ENCODE measurements at regions not wholly inside any gene's neighbourhood (a gene's known extent, or its start where the extent isn't known, plus 50 kb on each side); places are given as distances from the start of the nearest gene placed in this dataset.
A peak's percentile ranks its signal among the peaks of the same experiment; 100 is the strongest.

DNA sequence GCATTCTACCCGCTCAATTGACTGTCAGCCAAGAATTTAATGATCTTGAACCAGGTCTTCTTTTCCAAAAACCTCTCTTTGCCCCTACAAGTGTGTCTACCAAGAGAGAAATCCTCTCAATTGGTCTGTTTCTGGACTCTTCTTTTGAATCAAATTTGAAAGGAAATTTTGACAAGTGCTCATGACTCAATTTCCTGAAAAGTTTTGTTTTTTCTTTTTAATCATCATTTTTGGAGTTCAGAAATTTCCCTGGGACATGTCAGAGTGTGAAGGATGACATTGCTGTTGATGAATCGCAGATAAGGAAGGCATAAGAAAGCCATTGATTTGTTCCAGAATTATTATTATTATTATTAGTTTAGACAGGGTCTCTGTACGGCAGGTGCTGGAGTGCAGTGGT is 88.2 kb upstream of the AKT3 start:
- no peak for DNase-seq (ENCODE audit: low read depth)
- no peak for TF ChIP-seq CTCF (conservative IDR thresholded peaks at IDR 0.05; ENCODE audit: low read length)
- no peak overlapping the region for H3K4me3 ChIP-seq (ENCODE audit: low read length)

GRCh38 chr1:243933495-243933894 is 83.5 kb upstream of the AKT3 start:
- no peak for TF ChIP-seq CTCF (conservative IDR thresholded peaks at IDR 0.05; ENCODE audit: low read length)
- H3K4me3 ChIP-seq (ENCODE audit: low read length), result no peak overlapping the region
- no peak for DNase-seq (ENCODE audit: low read depth)

- DNase-seq (ENCODE audit: low read depth), result no peak
- no peak overlapping the region for H3K4me3 ChIP-seq (ENCODE audit: low read length)
- TF ChIP-seq CTCF (conservative IDR thresholded peaks at IDR 0.05; ENCODE audit: low read length), result no peak
Observed at GRCh38 chr1:243931957-243932356, 81.9 kb upstream of the AKT3 start.

DNA sequence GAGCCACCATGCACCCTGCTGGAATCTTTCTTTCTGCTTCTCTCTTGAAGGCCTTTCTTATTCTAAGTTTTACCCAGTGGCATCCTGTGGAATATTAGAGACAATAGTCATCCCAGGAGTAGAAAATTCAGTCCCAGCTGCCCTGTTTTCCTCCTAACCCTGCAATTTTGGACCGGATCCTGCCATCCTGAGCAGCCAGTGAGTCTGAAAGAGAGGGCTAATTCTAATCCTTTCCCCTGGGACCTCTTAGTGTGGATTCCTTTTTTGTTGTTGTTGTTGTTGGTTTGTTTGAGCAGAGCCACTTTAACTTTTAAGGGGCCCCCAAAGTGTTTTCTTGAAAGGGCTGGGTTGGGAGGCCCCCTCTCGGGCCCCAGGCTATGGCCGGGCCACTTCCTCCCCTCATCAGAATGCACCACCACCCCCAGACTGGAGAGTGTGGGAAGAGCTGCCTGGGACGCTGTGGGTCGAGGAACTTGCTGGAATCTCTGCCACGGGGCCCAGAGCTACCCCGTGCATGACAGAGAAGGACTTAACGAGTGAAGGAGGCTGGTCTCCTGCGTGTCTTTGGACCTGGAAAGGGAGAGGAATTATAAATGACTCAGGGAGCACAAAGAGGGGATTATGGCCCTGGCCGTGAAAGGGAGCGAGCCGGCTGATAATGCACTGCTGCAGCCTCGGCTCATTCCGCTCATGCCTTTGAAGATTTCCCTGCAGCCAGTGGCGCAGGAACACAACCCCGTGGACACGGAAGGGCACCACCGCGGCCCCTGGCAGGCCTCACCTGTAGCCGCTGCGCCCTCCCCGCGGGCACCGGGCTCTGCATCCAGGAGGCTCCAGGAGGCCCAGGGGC is 81.0 kb upstream of the AKT3 start:
- no peak for DNase-seq (ENCODE audit: low read depth)
- no peak for TF ChIP-seq CTCF (conservative IDR thresholded peaks at IDR 0.05; ENCODE audit: low read length)
- H3K4me3 ChIP-seq (ENCODE audit: low read length), result no peak overlapping the region

GRCh38 chr1:243927381-243927780 is 77.3 kb upstream of the AKT3 start:
- H3K4me3 ChIP-seq (ENCODE audit: low read length), result no peak overlapping the region
- no peak for DNase-seq (ENCODE audit: low read depth)
- no peak for TF ChIP-seq CTCF (conservative IDR thresholded peaks at IDR 0.05; ENCODE audit: low read length)

DNA sequence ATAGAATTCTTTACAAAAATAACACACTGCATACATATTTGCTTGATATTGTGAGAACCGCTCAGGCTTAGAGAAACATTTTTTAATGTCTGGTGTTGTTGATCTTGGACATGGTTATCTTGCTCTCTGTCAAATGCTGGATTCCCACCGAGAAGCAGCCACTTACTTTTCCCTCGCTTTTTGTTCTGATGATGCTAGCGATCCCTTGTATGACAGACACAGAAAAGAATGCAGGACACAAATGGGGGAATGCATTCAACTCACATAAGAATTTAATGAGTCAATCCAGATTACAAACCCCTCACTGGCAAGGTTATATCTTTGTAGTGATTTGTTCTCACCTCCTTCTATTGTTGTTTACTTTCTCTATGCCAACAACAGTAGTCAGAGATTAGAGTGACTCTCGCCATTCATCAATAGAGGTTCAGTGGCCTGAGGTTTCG is 76.8 kb upstream of the AKT3 start:
- no peak for TF ChIP-seq CTCF (conservative IDR thresholded peaks at IDR 0.05; ENCODE audit: low read length)
- peak; percentile 93 for DNase-seq (ENCODE audit: low read depth)
- no peak overlapping the region; the same call in 1 of the 2 replicates for H3K4me3 ChIP-seq (ENCODE audit: low read length)

- no peak overlapping the region for H3K4me3 ChIP-seq (ENCODE audit: low read length)
- no peak for TF ChIP-seq CTCF (conservative IDR thresholded peaks at IDR 0.05; ENCODE audit: low read length)
- no peak for DNase-seq (ENCODE audit: low read depth)
Observed at GRCh38 chr1:243926299-243926698, 76.3 kb upstream of the AKT3 start.

Data from AG10803 (cell line).